T follicular helper cell (primary cell): ENCODE measurements at regions not wholly inside any gene's neighbourhood (a gene's known extent, or its start where the extent isn't known, plus 50 kb on each side); places are given as distances from the start of the nearest gene placed in this dataset.

ENCODE experiments used
- DNase-seq: peaks from one replicate; pipeline ENCODE4 v3.0.0-alpha.2; 2020; ENCODE audit warnings: low read depth

DNA sequence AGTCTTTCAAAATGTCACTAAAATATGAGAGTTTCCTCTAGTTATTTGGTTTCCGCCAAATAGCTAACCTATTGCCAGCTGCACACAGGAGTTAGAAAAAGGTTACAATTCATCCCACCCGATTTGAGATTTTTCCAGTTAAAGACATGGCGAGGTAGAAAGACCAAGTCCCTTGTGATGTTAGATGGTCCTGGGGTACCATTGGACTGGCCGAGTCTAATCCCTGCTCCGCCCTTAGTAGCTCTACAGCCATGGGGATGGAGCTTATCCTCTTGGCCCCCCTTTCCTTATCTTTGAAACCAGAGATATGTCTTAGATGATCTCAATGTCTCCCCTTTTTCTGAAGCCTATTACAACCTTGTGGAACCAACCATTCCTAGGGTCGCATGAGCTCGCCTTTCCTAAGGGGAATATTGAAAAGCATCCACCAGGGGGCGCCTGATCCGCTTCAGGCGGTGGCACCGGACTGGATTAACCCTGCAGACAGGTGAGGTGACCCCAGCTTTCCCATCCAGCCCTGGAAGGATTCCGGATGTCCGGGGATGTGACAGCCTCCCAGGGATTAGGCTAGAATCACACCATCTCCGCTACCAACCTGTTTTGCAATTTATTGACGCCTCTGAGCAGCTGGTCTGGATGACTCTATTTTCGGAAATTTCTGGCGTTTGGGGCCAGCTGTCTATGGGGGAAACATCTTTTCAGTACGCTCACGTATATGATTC lies 68.3 kb upstream of the SIM2 start:
- peak; percentile 32 for DNase-seq

DNA sequence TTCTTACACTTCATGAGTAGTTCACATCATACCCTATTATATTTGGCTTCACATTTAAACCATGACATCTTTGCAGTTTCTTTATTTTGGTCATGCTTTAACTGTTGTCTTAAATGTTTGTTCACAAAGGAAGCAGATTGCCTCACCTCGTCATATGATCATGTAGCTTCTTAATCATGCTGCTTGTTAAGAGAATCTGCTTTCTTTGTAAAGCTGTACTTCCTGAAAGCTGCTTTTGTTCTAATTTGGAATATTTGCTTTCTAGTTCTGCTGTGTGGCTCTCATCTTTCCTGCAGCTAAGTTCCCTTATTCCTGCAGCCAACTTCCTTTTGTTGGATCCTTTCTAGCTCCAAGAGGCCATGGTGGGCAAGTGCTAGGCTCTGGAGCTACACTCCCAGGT lies 62.9 kb upstream of the SIM2 start:
- no peak for DNase-seq

DNA sequence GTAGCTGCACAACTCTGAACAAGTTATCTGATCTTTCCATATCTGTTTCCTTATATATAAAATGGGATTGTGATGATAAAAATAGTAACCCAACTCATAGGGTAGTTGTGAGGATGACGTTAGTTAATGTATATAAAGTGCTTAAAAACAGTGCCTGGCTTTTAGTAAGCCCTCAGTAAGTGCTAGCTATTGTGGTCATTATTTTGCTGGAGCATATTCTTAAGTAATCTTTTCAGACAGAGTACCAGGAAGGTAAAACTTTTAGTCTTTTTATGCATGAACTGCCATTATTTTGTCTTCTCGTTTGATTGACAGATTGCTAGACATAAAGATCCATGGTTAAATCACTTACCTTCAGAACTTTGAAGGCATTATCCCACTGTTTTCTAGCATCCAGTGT lies 62.5 kb upstream of the SIM2 start:
- no peak for DNase-seq

GRCh38 chr21:36639769-36640168 lies 59.1 kb upstream of the SIM2 start:
- no peak for DNase-seq

- no peak for DNase-seq
These were observed 58.7 kb upstream of the SIM2 start for GRCh38 chr21:36640174-36640720.

DNA sequence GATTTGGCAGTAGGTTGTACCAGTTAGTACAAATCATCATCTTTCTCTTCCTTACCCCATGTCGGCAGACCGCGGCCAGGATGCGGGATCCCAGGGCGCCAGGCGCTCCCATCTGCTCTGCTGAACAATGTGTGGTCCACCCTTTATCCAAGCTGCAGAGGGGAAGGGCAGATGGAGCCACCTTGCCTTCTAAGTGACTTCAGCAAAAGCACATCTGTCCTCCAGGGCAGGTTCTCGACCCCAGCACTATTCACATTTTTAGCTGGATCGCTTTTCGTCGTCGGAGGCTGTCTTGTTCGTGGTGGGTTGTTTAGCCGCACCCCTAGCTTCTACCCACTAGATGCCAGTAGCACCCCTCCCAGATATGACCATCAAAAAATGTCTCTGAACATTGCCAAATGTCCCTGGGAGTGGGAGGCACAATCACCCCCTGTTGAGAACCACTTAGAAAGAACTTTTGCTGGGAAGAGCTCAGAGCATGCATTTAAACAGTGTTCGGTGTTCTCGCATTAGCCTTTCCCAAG lies 58.1 kb upstream of the SIM2 start:
- no peak for DNase-seq

GRCh38 chr21:36641346-36641745 lies 57.6 kb upstream of the SIM2 start:
- DNase-seq = no peak

- DNase-seq = no peak
These were observed 57.0 kb upstream of the SIM2 start for GRCh38 chr21:36641886-36642285.

DNA sequence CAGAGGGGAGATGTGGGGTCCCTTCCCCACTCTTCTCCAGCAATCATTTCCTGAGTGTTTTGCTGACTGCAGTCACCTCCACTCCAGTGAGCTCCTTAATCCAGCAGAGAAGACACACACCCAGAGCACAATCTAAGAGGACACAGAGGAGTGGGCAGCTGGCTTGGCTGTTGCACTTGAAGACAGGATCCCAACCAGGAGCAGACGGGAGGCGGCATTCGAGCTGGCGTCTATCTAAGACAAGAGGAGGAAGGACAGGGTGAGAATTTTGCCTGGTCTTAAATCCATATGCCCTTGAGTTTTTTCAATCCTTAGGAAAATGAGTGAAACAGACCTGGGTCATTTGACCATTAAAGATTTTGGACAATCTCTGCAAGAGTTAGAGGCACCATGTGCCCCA lies 56.1 kb upstream of the SIM2 start:
- DNase-seq = no peak

DNA sequence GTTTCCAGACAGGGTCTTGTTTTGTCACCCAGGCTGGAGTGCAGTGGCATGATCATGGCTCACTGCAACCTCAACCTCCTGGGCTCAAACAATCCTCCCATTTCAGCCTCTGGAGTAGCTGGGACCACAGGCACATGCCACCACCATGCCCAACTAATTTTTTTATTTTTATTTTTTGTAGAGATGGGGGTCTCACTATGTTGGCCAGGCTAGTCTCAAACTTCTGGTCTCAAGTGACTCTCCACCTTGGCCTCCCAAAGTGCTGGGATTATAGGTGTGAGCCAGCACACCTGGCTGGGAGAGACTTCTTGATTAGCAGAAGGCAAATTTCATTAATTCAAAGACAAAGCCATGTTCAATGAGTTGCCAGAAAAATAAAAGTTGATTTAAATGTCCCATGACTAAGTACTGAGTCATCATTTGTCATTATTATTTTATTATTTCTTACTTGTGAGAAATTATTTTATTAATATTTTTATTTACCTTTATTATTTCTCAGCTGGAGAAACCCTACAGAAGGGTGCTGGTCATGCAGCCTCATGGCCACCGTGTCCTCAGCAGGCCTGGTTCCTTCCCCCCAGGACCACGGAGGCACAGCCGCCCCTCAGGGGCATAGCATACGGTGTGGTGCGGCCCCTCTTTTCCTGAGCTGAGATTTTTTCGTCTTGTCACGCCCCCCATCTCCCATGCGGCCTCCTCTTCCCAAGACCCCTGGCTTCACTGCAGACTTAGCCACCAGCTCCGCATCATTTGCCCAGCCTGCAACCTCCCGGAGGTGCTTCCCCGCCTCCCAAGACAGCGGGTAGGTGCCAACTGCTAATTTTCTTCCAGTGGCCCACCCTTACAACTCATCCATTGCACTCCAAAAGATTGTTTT lies 55.3 kb upstream of the SIM2 start:
- DNase-seq = no peak

- no peak for DNase-seq
These were observed 52.9 kb upstream of the SIM2 start for GRCh38 chr21:36646011-36646410.

DNA sequence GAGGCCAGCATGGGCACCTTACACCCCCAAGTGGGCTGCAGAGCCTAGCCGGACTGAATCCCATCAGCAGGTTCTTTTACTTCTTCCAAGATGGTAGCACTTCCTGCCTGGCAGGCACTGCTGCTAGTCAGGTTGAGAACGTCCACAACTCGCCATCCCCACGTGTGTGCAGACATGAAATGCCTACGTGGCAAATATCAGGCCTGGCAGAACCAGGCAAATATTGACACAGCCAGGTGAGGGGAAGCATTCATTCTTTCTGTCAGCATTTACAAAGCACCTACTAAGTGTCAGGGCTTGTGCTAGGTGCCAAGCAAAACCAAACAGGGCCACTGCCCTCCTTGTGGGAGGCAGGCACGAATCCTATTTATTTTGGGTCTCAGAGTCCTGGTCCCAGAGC lies 52.3 kb upstream of the SIM2 start:
- DNase-seq = no peak

GRCh38 chr21:36647279-36648093 lies 51.4 kb upstream of the SIM2 start:
- no peak for DNase-seq
